ENCODE measurements at regions not wholly inside any gene's neighbourhood (a gene's known extent, or its start where the extent isn't known, plus 50 kb on each side); places are given as distances from the start of the nearest gene placed in this dataset.
"Not testable (repeated sequence)": the region's sequence is repeated elsewhere in the genome, so short reads cannot be mapped to it uniquely, and the experiment has no call there.

- no peak for DNase-seq
Observed at GRCh38 chrX:84865113-84865512, 138.6 kb upstream of the APOOL start.

- DNase-seq: not testable (repeated sequence)
Observed at GRCh38 chrX:84870281-84870680, 133.4 kb upstream of the APOOL start.

- not testable (repeated sequence) for DNase-seq
Observed at GRCh38 chrX:84872160-84872771, 131.4 kb upstream of the APOOL start.

- no peak for DNase-seq
Observed at GRCh38 chrX:84873176-84873575, 130.5 kb upstream of the APOOL start.

- DNase-seq: no peak
Observed at GRCh38 chrX:84876876-84877275, 126.8 kb upstream of the APOOL start.

GRCh38 chrX:84893897-84894296, 109.8 kb upstream of the APOOL start:
- no peak for DNase-seq

- DNase-seq: no peak
Observed at GRCh38 chrX:84907324-84907968, 96.2 kb upstream of the APOOL start.

- DNase-seq: no peak
Observed at GRCh38 chrX:84909151-84909550, 94.5 kb upstream of the APOOL start.

GRCh38 chrX:84924624-84925023, 79.1 kb upstream of the APOOL start:
- DNase-seq: no peak

GRCh38 chrX:84932814-84933213, 70.9 kb upstream of the APOOL start:
- no peak for DNase-seq

GRCh38 chrX:84933956-84934556, 69.6 kb upstream of the APOOL start:
- DNase-seq: no peak
